IMR-90 (cell line): ENCODE measurements at regions not wholly inside any gene's neighbourhood (a gene's known extent, or its start where the extent isn't known, plus 50 kb on each side); places are given as distances from the start of the nearest gene placed in this dataset.
A peak's percentile ranks its signal among the peaks of the same experiment; 100 is the strongest.

Experiments
- ATAC-seq: fragments of 200-7000 bp; cut with Tn5 transposase; 2 replicates; pipeline ENCODE4 v1.9.1; 2020; ENCODE audit warnings: low read depth, mild to moderate bottlenecking, moderate library complexity
- BruUV-seq: library from RNA; stranded (reverse); fragments of 400-500 nt; replicated peaks from 2 replicates; lab custom pipeline; 2021; lab: Mats Ljungman, UMichigan
- CTCF ChIA-PET: fragments of 300-600 bp; formaldehyde crosslinking; extraction: SDS; loops from one replicate; lab custom pipeline; 2021; ENCODE audit warnings: antibody characterized with exemption; lab: Yijun Ruan, JAX
- POLR2A ChIA-PET: fragments of 300-600 bp; sonication (Branson Sonifier 250); formaldehyde crosslinking; loops from one replicate; lab custom pipeline; 2022; ENCODE audit warnings: antibody characterized with exemption; ENCODE audit not compliant: unreplicated experiment; lab: Charles Lee
- DNase-seq: peaks from one replicate; pipeline ENCODE4 v3.0.0; 2013
- H2AFZ ChIP-seq: replicated peaks from 2 replicates; pipeline ENCODE3; 2013; ENCODE audit warnings: low read length, mild to moderate bottlenecking; ENCODE audit not compliant: poor library complexity
- H2AK5ac ChIP-seq: 2 replicates; pipeline ENCODE4 v1.6.1; 2013; ENCODE audit warnings: low read depth, low read length, inconsistent platforms
- H2AK9ac ChIP-seq: replicated peaks from 2 replicates; pipeline ENCODE3; 2013; ENCODE audit warnings: mild to moderate bottlenecking, low read depth, low read length, moderate library complexity; ENCODE audit not compliant: poor library complexity
- H2BK120ac ChIP-seq: 2 replicates; pipeline ENCODE4 v1.6.1; 2013; ENCODE audit warnings: low read depth, low read length, inconsistent platforms
- H2BK15ac ChIP-seq: 3 replicates; pipeline ENCODE4 v1.6.1; 2013; ENCODE audit warnings: low read depth, low read length, inconsistent platforms
- H2BK20ac ChIP-seq: 2 replicates; pipeline ENCODE4 v1.6.1; 2013; ENCODE audit warnings: low read depth, mild to moderate bottlenecking, inconsistent platforms, low read length, moderate library complexity
- H2BK5ac ChIP-seq: 2 replicates; pipeline ENCODE4 v1.6.1; 2013; ENCODE audit warnings: mild to moderate bottlenecking, low read depth, low read length, inconsistent platforms; ENCODE audit not compliant: poor library complexity, severe bottlenecking
- H3K14ac ChIP-seq: replicated peaks from 2 replicates; pipeline ENCODE4 v1.6.1; 2013; ENCODE audit warnings: low read depth, low read length, inconsistent platforms
- H3K18ac ChIP-seq: 2 replicates; pipeline ENCODE4 v1.6.1; 2013; ENCODE audit warnings: low read depth, low read length, control low read depth
- H3K23ac ChIP-seq: 2 replicates; pipeline ENCODE4 v1.6.1; 2013; ENCODE audit warnings: low read depth, low read length, inconsistent platforms
- H3K27ac ChIP-seq: 2 replicates; pipeline ENCODE4 v1.5.1; 2013; ENCODE audit warnings: mild to moderate bottlenecking, control low read depth, low read length; ENCODE audit not compliant: insufficient read depth
- H3K27me3 ChIP-seq: 2 replicates; pipeline ENCODE4 v1.6.1; 2013; ENCODE audit warnings: low read length; ENCODE audit not compliant: control insufficient read depth, insufficient read depth
- H3K36me3 ChIP-seq: 2 replicates; pipeline ENCODE4 v1.6.1; 2013; ENCODE audit warnings: low read length, mixed read lengths; ENCODE audit not compliant: control insufficient read depth, insufficient read depth
- H3K4ac ChIP-seq: 2 replicates; pipeline ENCODE4 v1.6.1; 2013; ENCODE audit warnings: low read depth, low read length, inconsistent platforms
- H3K4me1 ChIP-seq: 2 replicates; pipeline ENCODE4 v1.6.1; 2013; ENCODE audit warnings: low read length, mixed read lengths; ENCODE audit not compliant: control insufficient read depth, insufficient read depth
- H3K4me2 ChIP-seq: 2 replicates; pipeline ENCODE4 v1.6.1; 2013; ENCODE audit warnings: low read depth, mild to moderate bottlenecking, control low read depth, low read length, moderate library complexity
- H3K4me3 ChIP-seq: 2 replicates; pipeline ENCODE4 v1.5.1; 2013; ENCODE audit warnings: low read depth, mild to moderate bottlenecking, control low read depth, low read length, moderate library complexity; ENCODE audit not compliant: insufficient read depth
- H3K56ac ChIP-seq: 2 replicates; pipeline ENCODE4 v1.6.1; 2013; ENCODE audit warnings: low read length, inconsistent platforms; ENCODE audit not compliant: insufficient read depth; ENCODE audit errors: extremely low read depth
- H3K79me1 ChIP-seq, 2 experiments: 2 replicates each; pipeline ENCODE4 v1.6.1; 2013; ENCODE audit warnings: low read length in 2 of 2, inconsistent platforms in 1 of 2, low read depth in 1 of 2
- H3K9ac ChIP-seq: 2 replicates; pipeline ENCODE4 v1.6.1; 2013; ENCODE audit warnings: low read depth, low read length, control low read depth
- H3K9me1 ChIP-seq: 2 replicates; pipeline ENCODE4 v1.6.1; 2013; ENCODE audit warnings: low read length, inconsistent platforms; ENCODE audit not compliant: insufficient read depth
- H3K9me3 ChIP-seq: 2 replicates; pipeline ENCODE4 v1.6.1; 2013; ENCODE audit warnings: low read length; ENCODE audit not compliant: control insufficient read depth, insufficient read depth
- H4K20me1 ChIP-seq: 2 replicates; pipeline ENCODE4 v1.6.1; 2013; ENCODE audit warnings: low read length, inconsistent platforms; ENCODE audit not compliant: insufficient read depth
- H4K5ac ChIP-seq: 2 replicates; pipeline ENCODE4 v1.6.1; 2013; ENCODE audit warnings: mild to moderate bottlenecking, low read depth, low read length, control low read depth
- H4K8ac ChIP-seq, 2 experiments: 2 replicates each; pipeline ENCODE4 v1.6.1; 2013; ENCODE audit warnings: low read depth in 2 of 2, low read length in 2 of 2, control low read depth in 1 of 2, inconsistent platforms in 1 of 2
- H4K91ac ChIP-seq: 2 replicates; pipeline ENCODE4 v1.6.1; 2013; ENCODE audit warnings: low read depth, low read length, inconsistent platforms; ENCODE audit not compliant: insufficient read depth
- BHLHE40 ChIP-seq: fragments of 150-350 bp; IDR thresholded peaks from 2 replicates; pipeline ENCODE4 v1.6.1; 2016; ENCODE audit warnings: mild to moderate bottlenecking, low read depth, low read length
- CEBPB ChIP-seq: IDR thresholded peaks from 2 replicates; pipeline ENCODE4 v1.6.1; 2012; ENCODE audit warnings: low read depth, low read length, improper control_type of control experiment
- FOS ChIP-seq: fragments of 150-350 bp; IDR thresholded peaks from 2 replicates; pipeline ENCODE4 v1.6.1; 2016; ENCODE audit warnings: low read depth, low read length
- MXI1 ChIP-seq: IDR thresholded peaks from 2 replicates; pipeline ENCODE4 v1.6.1; 2012; ENCODE audit warnings: low read depth, mild to moderate bottlenecking, low read length, moderate library complexity, borderline replicate concordance
- POLR2A ChIP-seq: IDR thresholded peaks from 2 replicates; pipeline ENCODE4 v1.6.1; 2012; ENCODE audit warnings: mild to moderate bottlenecking, low read depth, low read length
- RAD21 ChIP-seq: IDR thresholded peaks from 2 replicates; pipeline ENCODE4 v1.6.1; 2012; ENCODE audit warnings: low read length, improper control_type of control experiment
- RCOR1 ChIP-seq: IDR thresholded peaks from 2 replicates; pipeline ENCODE4 v1.6.1; 2012; ENCODE audit warnings: mild to moderate bottlenecking, low read length, improper control_type of control experiment; ENCODE audit not compliant: insufficient replicate concordance
- SMC3 ChIP-seq: fragments of 150-350 bp; IDR thresholded peaks from 2 replicates; pipeline ENCODE4 v1.6.1; 2016; ENCODE audit warnings: low read depth, mild to moderate bottlenecking, antibody characterized with exemption, low read length, moderate library complexity
- WGBS, 2 experiments: methylation state at CpG; one replicate each; pipeline versions ENCODE4 v1.1.5 to v1.1.7; 2013; ENCODE audit warnings: missing lambda C conversion rate in 2 of 2; ENCODE audit not compliant: insufficient read length in 1 of 2; ENCODE audit errors: extremely low coverage in 2 of 2; 5-methylcytosine and 5-hydroxymethylcytosine counted together
- dilution Hi-C: fragments of 300-500 bp; cut with HindIII; formaldehyde crosslinking; loops from one replicate; pipeline ENCODE4 v1.14.3; 2018; ENCODE audit warnings: low sequenced_read_pairs; ENCODE audit not compliant: unreplicated experiment
- in situ Hi-C: fragments of 300-500 bp; cut with MboI; formaldehyde crosslinking; loops from 3 replicates; pipeline ENCODE4 v1.14.3; 2019; ENCODE audit warnings: low sequenced_read_pairs, inconsistent platforms, mixed read lengths
- intact Hi-C: fragments of 100-400 bp; cut with micrococcal nuclease; formaldehyde crosslinking; loops from 2 replicates; pipeline ENCODE4 v1.10.0; 2022
- TF ChIP-seq, protein P1 (sequence below): conservative IDR thresholded peaks from 2 replicates; pipeline ENCODE4 v1.5.1; 2012; ENCODE audit warnings: mild to moderate bottlenecking, low read depth, low read length, improper control_type of control experiment
- TF ChIP-seq, protein P2 (sequence below): fragments of 150-350 bp; IDR thresholded peaks from 2 replicates; pipeline ENCODE4 v1.6.1; 2017; ENCODE audit warnings: mild to moderate bottlenecking, antibody characterized with exemption, low read length, low read depth

DNA sequence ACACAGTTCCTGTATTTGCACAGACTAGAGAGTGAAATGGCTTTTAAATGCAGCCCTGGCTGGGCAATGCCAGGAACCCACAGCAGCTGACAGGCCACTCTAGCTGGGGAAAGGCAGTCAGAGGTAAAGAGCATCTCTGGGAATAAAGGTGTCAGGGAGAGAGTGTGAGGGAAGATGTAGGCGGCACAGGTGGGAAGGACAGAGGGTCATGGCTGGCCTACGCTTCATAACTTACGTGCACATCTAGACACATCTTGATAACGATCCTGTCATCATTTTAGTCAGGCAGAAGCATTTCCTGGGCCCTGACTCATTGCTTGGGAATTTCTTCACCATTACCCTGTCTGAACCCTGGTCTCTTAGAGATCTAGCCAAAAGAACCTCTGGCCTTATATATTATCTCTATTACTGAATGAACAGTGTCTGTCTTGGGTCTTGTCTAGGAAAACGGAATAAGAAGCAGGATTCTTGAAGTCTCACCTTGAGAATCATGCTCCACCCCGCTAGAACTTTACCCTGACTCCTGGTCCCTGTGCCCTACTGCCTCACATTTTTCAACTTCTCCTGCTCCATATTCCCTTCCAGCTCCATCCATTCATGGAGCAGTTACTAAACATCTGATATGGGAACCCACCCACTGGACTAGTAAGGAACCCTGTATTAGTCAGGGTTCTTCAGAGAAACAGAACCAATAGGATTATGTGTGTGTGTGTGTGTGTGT, 106.4 kb upstream of the ELL2 start:
- Histone ChIP-seq H3K56ac (peak overlapping the region; percentile 95), H2BK15ac (peak overlapping the region; percentile 64; the same call in 2 of the 3 replicates), H3K4me1 (peaks cover 22% of the 10 kb centered on the region), H3K79me1 (peaks cover 3 to 23% of the 10 kb centered on the region in 2 experiments), H3K36me3 (no peaks in the 10 kb centered on the region), H4K20me1 (no peaks in the 10 kb centered on the region), H3K4me2 (peak overlapping the region; percentile 57), H4K5ac (peak overlapping the region; percentile 93), H3K18ac (peak overlapping the region; percentile 96), H3K9me1 (peaks cover 13% of the 10 kb centered on the region), H3K23ac (peak overlapping the region; percentile 100), H3K27ac (peak overlapping the region; percentile 89), H3K4me3 (no peak overlapping the region), H4K8ac (peak overlapping the region; percentile 38 to 96), H3K4ac (peak overlapping the region; percentile 99), H2AK9ac (peak overlapping the region; percentile 96), H3K14ac (peak overlapping the region; percentile 99), H4K91ac (peak overlapping the region; percentile 99), H3K9me3 (no peaks in the 10 kb centered on the region), H2BK5ac (peak overlapping the region; percentile 100), H3K27me3 (no peaks in the 10 kb centered on the region), H3K9ac (peak overlapping the region; percentile 25), H2BK20ac (peak overlapping the region; percentile 100), H2AFZ (peak overlapping the region; percentile 91), H2AK5ac (peak overlapping the region; percentile 94), H2BK120ac (peak overlapping the region; percentile 100)
- no CpG with 5 or more reads among the region's 6 CpGs for WGBS, 2 experiments
- no TSS peak for BruUV-seq
- ATAC-seq (peak; percentile 80), DNase-seq (peak; percentile 95)
- dilution Hi-C loops: no loop called here
- intact Hi-C loops: loop anchor here (5.0 kb wide), 5 partner anchors 41 to 269 kb away; partner anchors contain the start of gene ELL2
- ChIA-PET CTCF (interaction anchor here (0.6 kb wide), 1 partner anchor 94 kb away, joined by 3 read pairs; no protein-coding TSS in a partner anchor), POLR2A (no interaction called here)
- in situ Hi-C loops: no loop called here
- TF ChIP-seq, protein P1, sequence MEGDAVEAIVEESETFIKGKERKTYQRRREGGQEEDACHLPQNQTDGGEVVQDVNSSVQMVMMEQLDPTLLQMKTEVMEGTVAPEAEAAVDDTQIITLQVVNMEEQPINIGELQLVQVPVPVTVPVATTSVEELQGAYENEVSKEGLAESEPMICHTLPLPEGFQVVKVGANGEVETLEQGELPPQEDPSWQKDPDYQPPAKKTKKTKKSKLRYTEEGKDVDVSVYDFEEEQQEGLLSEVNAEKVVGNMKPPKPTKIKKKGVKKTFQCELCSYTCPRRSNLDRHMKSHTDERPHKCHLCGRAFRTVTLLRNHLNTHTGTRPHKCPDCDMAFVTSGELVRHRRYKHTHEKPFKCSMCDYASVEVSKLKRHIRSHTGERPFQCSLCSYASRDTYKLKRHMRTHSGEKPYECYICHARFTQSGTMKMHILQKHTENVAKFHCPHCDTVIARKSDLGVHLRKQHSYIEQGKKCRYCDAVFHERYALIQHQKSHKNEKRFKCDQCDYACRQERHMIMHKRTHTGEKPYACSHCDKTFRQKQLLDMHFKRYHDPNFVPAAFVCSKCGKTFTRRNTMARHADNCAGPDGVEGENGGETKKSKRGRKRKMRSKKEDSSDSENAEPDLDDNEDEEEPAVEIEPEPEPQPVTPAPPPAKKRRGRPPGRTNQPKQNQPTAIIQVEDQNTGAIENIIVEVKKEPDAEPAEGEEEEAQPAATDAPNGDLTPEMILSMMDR: no peak
- peak; percentile 27 for TF ChIP-seq RCOR1
- TF ChIP-seq MXI1: no peak
- TF ChIP-seq BHLHE40: peak; percentile 65
- peak; percentile 43; the same call in 1 of the 2 replicates for TF ChIP-seq POLR2A
- TF ChIP-seq, protein P2, sequence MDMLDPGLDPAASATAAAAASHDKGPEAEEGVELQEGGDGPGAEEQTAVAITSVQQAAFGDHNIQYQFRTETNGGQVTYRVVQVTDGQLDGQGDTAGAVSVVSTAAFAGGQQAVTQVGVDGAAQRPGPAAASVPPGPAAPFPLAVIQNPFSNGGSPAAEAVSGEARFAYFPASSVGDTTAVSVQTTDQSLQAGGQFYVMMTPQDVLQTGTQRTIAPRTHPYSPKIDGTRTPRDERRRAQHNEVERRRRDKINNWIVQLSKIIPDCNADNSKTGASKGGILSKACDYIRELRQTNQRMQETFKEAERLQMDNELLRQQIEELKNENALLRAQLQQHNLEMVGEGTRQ: no peak
- 0 out of 2 replicates have a peak, but pooled peaks have one; percentile 12 for TF ChIP-seq CEBPB
- peak; percentile 10; the same call in 1 of the 2 replicates for TF ChIP-seq RAD21
- TF ChIP-seq FOS: peak; percentile 90
- no peak; the same call in 1 of the 2 replicates for TF ChIP-seq SMC3
